Spleen (tissue), 11 donors: ENCODE measurements at regions not wholly inside any gene's neighbourhood (a gene's known extent, or its start where the extent isn't known, plus 50 kb on each side); places are given as distances from the start of the nearest gene placed in this dataset.

ENCODE experiments used
- DNase-seq: peaks from one replicate; pipeline ENCODE4 v3.0.0-alpha.2; 2020
- H3K27ac ChIP-seq, 8 donors: fragments of 200-600 bp; sonication (generic) in 7 of 8; 1 replicate in 4 of 8; 2 replicates in 4 of 8; pipeline versions ENCODE4 v1.5.0 to v1.8.0; 2016 to 2021; ENCODE audit warnings: inconsistent platforms in 4 of 8, mild to moderate bottlenecking in 4 of 8, moderate library complexity in 1 of 8
- H3K27me3 ChIP-seq, 7 donors: fragments of 200-600 bp; sonication (generic) in 6 of 7; replicated peaks in 1 of 7; 1 replicate in 4 of 7; 2 replicates in 3 of 7; pipeline versions ENCODE4 v1.5.0 to v1.8.0; 2016 to 2021; ENCODE audit warnings: inconsistent platforms in 3 of 7, mild to moderate bottlenecking in 1 of 7
- H3K36me3 ChIP-seq, 6 donors: fragments of 200-600 bp; sonication (generic) in 5 of 6; 1 replicate in 4 of 6; 2 replicates in 2 of 6; pipeline versions ENCODE4 v1.5.0 to v1.8.0; 2016 to 2021; ENCODE audit warnings: inconsistent platforms in 2 of 6
- H3K4me1 ChIP-seq, 6 donors: fragments of 200-600 bp; sonication (generic) in 5 of 6; 1 replicate in 3 of 6; 2 replicates in 3 of 6; pipeline versions ENCODE4 v1.5.0 to v1.8.0; 2016 to 2021; ENCODE audit warnings: inconsistent platforms in 3 of 6
- H3K4me3 ChIP-seq, 8 donors: fragments of 200-600 bp; sonication (generic) in 7 of 8; 1 replicate in 4 of 8; 2 replicates in 4 of 8; pipeline versions ENCODE4 v1.5.0 to v1.8.0; 2016 to 2021; ENCODE audit warnings: inconsistent platforms in 4 of 8, mild to moderate bottlenecking in 4 of 8, moderate library complexity in 2 of 8
- H3K9me3 ChIP-seq, 8 donors: fragments of 200-600 bp; sonication (generic) in 7 of 8; 1 replicate in 4 of 8; 2 replicates in 4 of 8; pipeline versions ENCODE4 v1.5.0 to v1.8.0; 2016 to 2021; ENCODE audit warnings: inconsistent platforms in 4 of 8
- CTCF ChIP-seq, 11 experiments: fragments of 200-600 bp in 7 of 11; fragments of 450-650 bp in 4 of 11; sonication (generic) in 4 of 11; IDR thresholded peaks in 8 of 11; conservative IDR thresholded peaks in 3 of 11; 1 replicate in 7 of 11; 2 replicates in 4 of 11; pipeline versions ENCODE4 v1.4.0 to v1.8.0; 2016 to 2021; ENCODE audit warnings: antibody characterized with exemption in 11 of 11, inconsistent platforms in 4 of 11, mild to moderate bottlenecking in 1 of 11
- POLR2A ChIP-seq, 3 donors: fragments of 450-650 bp; IDR thresholded peaks; one replicate each; pipeline ENCODE4 v1.5.1; 2017; ENCODE audit warnings: antibody characterized with exemption in 3 of 3, mild to moderate bottlenecking in 1 of 3
- POLR2AphosphoS5 ChIP-seq, 3 donors: sonication (generic); formaldehyde crosslinking; IDR thresholded peaks; one replicate each; pipeline ENCODE4 v1.5.1; 2017; ENCODE audit warnings: antibody characterized with exemption in 3 of 3
- WGBS, 5 donors: extraction: QIAGEN DNeasy Blood & Tissue Kit in 3 of 5; methylation state at CpG; one replicate each; pipeline versions ENCODE4 v1.1.5 to v1.1.7; 2013 to 2018; 5-methylcytosine and 5-hydroxymethylcytosine counted together
- intact Hi-C: fragments of 100-400 bp; cut with DNase I; formaldehyde crosslinking; loops from one replicate; pipeline ENCODE4 v1.15.0; 2023; ENCODE audit warnings: low total_unique reads
- donor health status: healthy with polysubstance abuse.
- donor health status: DM: no; HTN: no; CAD: no; lungs with moderate emphysema.
- donor health status: DM: no; HTN: no; CAD: no.
- donor health status: Bipolar disorder and iron deficiency.
- donor health status: healthy.
- donor health status: DM: no; HTN: no; CAD: no.
- donor health status: DM: yes; HTN: yes; CAD: no.

- WGBS, 5 donors = 79 to 96% (median 87%) methylated on average over 2 of the region's 2 CpGs
- TF ChIP-seq CTCF (IDR thresholded peaks at IDR 0.05 in 8 of 11, conservative IDR thresholded peaks at IDR 0.05 in 3 of 11) (no peak), POLR2A (IDR thresholded peaks at IDR 0.05) (no peak), POLR2AphosphoS5 (IDR thresholded peaks at IDR 0.05) (no peak)
- Histone ChIP-seq H3K36me3 (no peaks in the 10 kb centered on the region), H3K4me3 (no peak overlapping the region), H3K27me3 (no peaks in the 10 kb centered on the region), H3K27ac (no peak overlapping the region), H3K9me3 (no peaks in the 10 kb centered on the region), H3K4me1 (peaks cover 0 to 14% (median 6%) of the 10 kb centered on the region in 6 donors)
- intact Hi-C loops = no loop called here
- no peak for DNase-seq
These were observed 231.4 kb downstream of the BLID start for GRCh38 chr11:121884626-121885025.

- no peak overlapping the region for H3K27ac ChIP-seq
- no peaks in the 10 kb centered on the region for H3K9me3 ChIP-seq
- DNase-seq = no peak
- H3K4me1 ChIP-seq = peaks cover 0 to 8% (median 3%) of the 10 kb centered on the region in 6 donors
- WGBS, 5 donors = 84 to 92% (median 86%) methylated on average over 4 of the region's 4 CpGs
- H3K36me3 ChIP-seq = no peaks in the 10 kb centered on the region
- H3K4me3 ChIP-seq = no peak overlapping the region
- TF ChIP-seq POLR2A (IDR thresholded peaks at IDR 0.05) = no peak
- no peak for TF ChIP-seq CTCF (IDR thresholded peaks at IDR 0.05 in 8 of 11, conservative IDR thresholded peaks at IDR 0.05 in 3 of 11)
- TF ChIP-seq POLR2AphosphoS5 (IDR thresholded peaks at IDR 0.05) = no peak
- no peaks in the 10 kb centered on the region for H3K27me3 ChIP-seq
- intact Hi-C loops = no loop called here
These were observed 234.2 kb downstream of the BLID start for GRCh38 chr11:121881806-121882205.

- 72 to 79% (median 78%) methylated on average over 6 of the region's 6 CpGs for whole genome bisulfite sequencing, 5 donors
- DNase-seq = no peak
- Histone ChIP-seq H3K27ac (peak overlapping the region in 1 of 8 donors; percentile 34), H3K27me3 (no peaks in the 10 kb centered on the region), H3K9me3 (no peaks in the 10 kb centered on the region), H3K4me1 (no peaks in the 10 kb centered on the region), H3K4me3 (no peak overlapping the region), H3K36me3 (no peaks in the 10 kb centered on the region)
- TF ChIP-seq POLR2AphosphoS5 (IDR thresholded peaks at IDR 0.05) (no peak), POLR2A (IDR thresholded peaks at IDR 0.05) (no peak), CTCF (IDR thresholded peaks at IDR 0.05 in 8 of 11, conservative IDR thresholded peaks at IDR 0.05 in 3 of 11) (no peak)
- intact Hi-C loops = no loop called here
These were observed 238.9 kb downstream of the BLID start for GRCh38 chr11:121877152-121877551.

GRCh38 chr11:121873766-121874165 is 242.2 kb downstream of the BLID start:
- no peak overlapping the region for H3K4me3 ChIP-seq
- no peak overlapping the region for H3K27ac ChIP-seq
- no peak for DNase-seq
- no peaks in the 10 kb centered on the region for H3K27me3 ChIP-seq
- intact Hi-C loops = no loop called here
- no peaks in the 10 kb centered on the region for H3K36me3 ChIP-seq
- no peaks in the 10 kb centered on the region for H3K9me3 ChIP-seq
- TF ChIP-seq POLR2AphosphoS5 (IDR thresholded peaks at IDR 0.05) (no peak), POLR2A (IDR thresholded peaks at IDR 0.05) (no peak), CTCF (IDR thresholded peaks at IDR 0.05 in 8 of 11, conservative IDR thresholded peaks at IDR 0.05 in 3 of 11) (no peak)
- H3K4me1 ChIP-seq = peaks cover 0 to 3% (median 0%) of the 10 kb centered on the region in 6 donors
- WGBS, 5 donors = 89 to 97% (median 94%) methylated on average over 4 of the region's 4 CpGs
